GM18858 (cell line): ENCODE measurements at regions not wholly inside any gene's neighbourhood (a gene's known extent, or its start where the extent isn't known, plus 50 kb on each side); places are given as distances from the start of the nearest gene placed in this dataset.

ENCODE experiments used
- ATAC-seq: cut with Tn5 transposase; IDR thresholded peaks from one replicate; pipeline ENCODE4 v1.9.1; 2021; ENCODE audit not compliant: unreplicated experiment

DNA sequence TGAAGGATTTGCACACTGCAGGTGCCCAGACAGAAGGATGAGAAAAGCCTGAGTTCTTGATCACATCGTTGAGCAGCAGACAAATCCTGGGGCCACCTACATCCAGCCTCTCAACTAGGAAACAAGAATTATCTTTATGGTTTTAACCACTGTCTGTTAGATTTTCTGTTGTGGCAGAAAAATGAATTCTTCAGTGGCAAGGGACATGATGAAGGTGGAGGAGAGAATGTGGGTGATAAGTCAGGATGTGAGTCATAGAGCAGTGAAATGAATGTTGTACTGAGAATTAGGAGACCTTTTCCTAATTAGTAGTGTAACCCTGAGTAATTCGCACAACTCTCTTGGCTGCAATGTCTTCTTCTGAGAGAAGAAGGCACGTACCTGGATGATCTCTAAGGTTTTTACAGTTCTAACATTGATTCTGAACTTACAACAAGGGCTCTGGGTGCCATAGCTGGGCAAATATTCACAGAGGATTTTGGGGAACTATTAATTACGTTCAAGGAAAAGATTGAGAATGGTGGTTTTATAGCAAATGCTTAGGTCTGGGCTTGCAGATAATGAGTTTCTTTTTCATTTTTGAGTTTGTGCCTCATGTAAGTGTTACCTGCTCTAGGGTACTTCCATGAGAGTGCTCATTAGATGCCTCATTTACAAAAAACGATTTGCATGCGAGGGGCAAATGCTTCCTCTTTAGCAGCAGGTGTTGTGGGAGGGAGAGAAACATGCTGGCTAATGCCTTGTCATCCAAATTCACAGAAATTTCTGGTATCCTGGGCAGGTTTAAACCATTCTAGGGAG lies 111.0 kb upstream of the KL start:
- no peak for ATAC-seq

DNA sequence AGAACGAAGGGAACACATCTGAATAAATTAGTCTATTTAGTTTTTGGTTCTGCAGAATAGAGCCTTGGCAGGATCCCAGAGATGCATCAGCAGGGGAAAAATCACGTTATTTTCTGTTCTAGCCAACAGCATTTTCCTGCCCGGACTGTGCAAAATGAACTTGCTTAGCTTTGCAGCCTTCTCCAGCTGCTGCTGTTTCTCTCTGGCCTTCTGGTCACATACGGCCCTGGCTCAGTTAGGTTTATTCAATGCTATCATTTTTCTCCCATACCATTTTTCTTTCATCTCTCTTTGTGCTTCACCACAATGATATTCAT lies 110.4 kb upstream of the KL start:
- no peak for ATAC-seq

DNA sequence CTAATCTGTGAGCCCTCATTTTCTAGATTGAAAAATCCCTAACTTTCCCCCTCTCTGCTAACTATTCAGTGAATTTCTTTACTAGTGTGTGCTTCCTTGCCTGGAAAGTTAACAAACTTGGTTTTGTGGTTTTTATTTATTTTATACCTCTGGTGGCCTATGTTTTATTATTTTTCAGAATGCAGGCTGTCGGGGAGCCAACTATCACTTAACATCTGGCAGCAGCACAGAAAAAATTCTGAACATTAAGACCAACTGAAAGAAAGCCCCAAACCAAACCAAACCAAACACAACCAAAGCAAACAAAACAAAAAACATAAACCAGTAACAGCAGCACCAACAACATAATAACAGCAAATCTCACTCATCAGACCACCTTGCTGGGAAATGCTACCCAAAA lies 109.0 kb upstream of the KL start:
- ATAC-seq, result no peak

GRCh38 chr13:32910530-32910929 lies 105.7 kb upstream of the KL start:
- ATAC-seq, result no peak

DNA sequence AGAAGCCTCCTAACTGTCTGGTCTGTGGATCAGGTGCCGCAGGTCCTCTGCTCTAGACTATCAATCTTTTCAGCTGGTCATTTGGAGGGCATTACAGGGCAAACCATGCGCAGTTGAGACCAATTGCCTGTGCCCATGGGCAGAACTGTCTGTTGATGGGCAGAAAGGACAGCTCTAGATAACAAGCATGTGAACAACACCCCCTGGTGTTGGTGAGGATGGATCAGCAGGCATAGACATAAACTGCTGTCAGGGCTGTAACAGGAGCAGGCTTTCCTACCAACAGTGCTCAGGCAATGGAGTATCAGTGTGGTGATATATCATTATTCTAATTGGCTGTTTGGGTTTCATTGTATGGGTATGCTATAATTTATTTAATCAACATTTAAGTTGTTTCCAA lies 104.7 kb upstream of the KL start:
- peak; percentile 73 for ATAC-seq

DNA sequence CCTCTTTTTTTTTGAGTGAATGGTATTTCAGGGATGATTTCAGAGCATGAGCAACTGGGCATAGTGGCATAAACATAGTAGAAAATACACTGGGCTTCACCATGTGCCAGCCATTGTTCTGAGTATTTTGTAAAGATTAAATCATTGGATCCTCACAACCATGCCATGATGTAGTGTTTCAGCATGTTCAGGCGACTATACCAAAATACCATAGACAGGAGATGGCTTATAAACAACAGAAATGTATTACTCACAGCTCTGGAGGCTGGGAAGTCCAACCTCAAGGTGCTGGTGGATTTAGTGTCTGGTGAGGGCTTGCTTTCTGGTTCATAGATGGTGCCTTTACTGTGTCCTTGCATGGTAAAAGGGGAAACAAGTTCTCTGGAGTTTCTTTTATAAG lies 101.5 kb upstream of the KL start:
- no peak for ATAC-seq

DNA sequence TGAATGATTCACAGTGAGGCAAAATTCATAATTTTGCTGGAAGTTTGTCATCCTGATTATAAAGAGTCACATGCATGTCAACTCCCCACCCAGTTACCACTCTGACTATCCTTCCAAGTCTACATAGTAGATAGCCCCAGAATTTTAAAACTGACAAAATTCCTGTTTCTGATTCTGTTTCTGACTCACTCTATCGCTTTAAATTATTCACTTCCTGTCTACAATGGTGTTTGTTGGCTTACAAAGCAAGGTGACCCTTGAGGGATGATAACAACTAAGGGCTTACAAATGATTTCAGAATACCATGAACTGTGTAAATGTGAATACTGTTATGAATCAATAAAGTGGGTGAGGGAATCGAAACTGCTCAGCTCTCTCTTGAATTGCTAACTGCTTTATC lies 98.7 kb upstream of the KL start:
- no peak for ATAC-seq

- no peak for ATAC-seq
These were observed 92.5 kb upstream of the KL start for GRCh38 chr13:32923725-32924124.

GRCh38 chr13:32924886-32925285 lies 91.3 kb upstream of the KL start:
- ATAC-seq, result no peak

GRCh38 chr13:32925506-32925905 lies 90.7 kb upstream of the KL start:
- ATAC-seq, result no peak

- no peak for ATAC-seq
These were observed 83.8 kb upstream of the KL start for GRCh38 chr13:32932376-32932775.

GRCh38 chr13:32936716-32937115 lies 79.5 kb upstream of the KL start:
- ATAC-seq, result no peak

DNA sequence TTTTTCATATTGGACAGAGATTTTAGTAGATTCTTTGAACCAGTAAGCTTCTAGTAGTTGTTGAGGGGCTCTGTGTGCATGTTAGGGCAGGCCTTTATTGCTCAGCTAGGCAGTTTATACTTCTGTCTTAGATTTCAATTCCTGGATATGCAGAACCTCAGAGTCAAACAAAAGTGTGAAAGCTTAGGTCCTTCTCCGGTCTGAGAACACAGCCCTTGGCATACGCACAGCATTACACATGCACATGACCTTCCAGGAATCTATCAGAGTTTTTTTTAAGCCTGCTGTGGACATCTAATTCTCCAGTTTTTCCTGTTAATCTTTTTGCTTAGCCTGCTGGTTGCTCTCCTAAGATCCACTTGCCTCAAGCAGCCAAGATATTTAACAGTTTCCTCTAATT lies 77.9 kb upstream of the KL start:
- no peak for ATAC-seq

GRCh38 chr13:32938907-32939306 lies 77.3 kb upstream of the KL start:
- ATAC-seq, result no peak

GRCh38 chr13:32940601-32941000 lies 75.6 kb upstream of the KL start:
- no peak for ATAC-seq

DNA sequence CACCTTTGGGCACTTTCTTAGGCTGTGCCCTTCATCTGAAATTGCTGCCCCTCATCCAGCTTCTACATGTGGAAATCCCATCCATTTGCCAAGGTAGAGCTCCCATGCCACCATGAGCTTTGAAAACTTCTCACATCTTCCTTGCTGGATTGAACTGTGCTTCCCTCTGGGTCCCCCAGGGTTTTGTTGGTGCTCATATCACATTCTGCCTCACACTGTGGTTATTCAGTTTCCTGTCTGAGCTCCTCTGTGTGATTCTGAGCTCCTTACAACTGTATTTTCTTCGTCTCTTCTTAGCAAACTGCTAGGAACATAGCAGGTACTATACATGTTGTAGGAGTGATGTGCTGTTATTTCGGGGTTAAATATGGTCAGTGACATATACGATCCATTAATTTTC lies 74.9 kb upstream of the KL start:
- peak; percentile 75 for ATAC-seq

DNA sequence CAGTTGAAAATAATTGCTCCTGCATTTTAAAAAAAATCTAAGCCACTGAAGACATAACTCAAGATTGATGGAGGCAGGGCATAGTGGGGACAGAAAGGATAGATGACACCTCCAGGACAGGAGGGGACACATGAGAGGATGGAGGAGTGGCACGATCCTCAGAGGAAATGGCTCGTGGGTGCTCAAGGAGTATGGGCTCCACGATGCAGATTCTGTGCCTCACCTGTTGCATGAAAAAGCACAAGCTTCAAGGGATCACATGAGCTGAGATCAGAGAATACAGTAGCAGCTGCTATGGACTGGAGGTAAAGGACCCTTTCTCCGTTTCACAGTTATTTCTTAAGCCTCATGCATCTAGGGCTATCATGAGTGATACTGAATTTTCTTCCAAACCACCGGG lies 69.7 kb upstream of the KL start:
- ATAC-seq, result no peak

- no peak for ATAC-seq
These were observed 68.6 kb upstream of the KL start for GRCh38 chr13:32947411-32948276.

GRCh38 chr13:32949820-32950219 lies 66.4 kb upstream of the KL start:
- no peak for ATAC-seq

DNA sequence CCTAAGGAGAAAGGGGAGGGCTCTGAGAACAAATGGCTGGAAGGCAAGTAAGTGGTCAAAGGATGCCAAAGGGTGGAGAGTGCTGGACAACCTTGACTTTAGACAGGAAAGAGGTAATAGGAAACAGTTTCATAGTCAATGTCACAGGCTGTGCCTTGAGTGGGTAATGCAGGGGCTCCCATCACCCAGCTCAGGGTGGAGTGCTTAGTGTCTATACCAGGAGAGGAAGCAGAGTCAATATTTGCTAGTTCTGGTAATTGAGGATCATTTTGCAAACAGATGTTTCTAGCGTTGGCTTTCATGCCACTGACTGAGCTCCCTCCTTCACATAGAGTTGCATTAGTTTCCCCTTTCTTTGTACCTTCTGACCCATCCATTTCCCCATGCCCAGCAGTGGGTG lies 64.6 kb upstream of the KL start:
- no peak for ATAC-seq

DNA sequence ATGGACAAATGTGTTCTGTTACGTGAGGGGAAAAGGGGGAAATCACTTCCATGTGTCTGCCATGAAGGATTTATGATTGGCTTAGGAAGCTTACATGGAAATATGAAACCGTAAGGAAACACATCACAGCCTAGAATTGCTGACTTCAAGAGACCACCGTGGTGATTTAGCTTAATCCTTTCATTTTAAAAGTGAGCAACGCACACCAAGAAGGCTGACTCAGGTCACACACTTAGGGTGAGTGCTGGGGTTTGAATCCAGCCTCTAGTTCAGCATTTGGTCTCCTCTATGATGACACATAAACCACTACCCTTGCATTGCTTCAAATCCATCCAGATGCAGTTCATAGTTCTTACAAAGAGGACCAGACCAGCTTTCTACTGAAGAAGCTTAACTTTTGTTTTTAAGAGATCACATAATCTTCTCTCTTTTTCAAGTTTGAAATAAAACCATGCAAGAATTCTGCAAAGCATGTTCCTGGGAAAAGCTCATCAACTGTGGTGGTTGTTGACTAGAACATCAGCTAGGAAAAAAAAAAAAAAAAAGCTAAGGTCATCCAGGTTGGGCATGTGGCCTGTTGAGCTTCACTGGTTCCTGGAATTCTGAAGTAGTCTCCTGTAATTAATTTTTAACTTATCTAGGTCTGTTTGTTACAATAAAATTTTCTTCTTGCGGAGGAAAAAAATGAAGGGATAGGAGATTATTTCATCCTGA lies 60.2 kb upstream of the KL start:
- ATAC-seq, result no peak

DNA sequence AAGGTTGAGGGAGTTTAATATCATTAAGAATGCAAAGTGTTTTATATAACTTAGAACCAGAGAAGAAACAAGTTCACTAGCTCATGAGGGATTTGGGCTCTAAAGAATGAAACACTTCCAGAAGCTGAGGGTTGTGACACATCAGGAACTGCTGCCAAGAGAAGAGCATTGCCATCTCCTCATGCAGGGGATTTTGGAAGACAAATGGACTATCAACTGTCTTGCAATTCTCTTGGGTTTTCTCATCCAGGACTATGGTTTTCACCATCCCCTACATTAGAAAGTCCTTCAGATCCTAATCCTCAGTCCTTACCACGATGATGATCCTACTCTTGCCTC lies 59.7 kb upstream of the KL start:
- no peak for ATAC-seq
